Heart right ventricle (tissue), 16 donors: ENCODE measurements at regions not wholly inside any gene's neighbourhood (a gene's known extent, or its start where the extent isn't known, plus 50 kb on each side); places are given as distances from the start of the nearest gene placed in this dataset.

Experiments
- ATAC-seq, 8 donors: fragments of 200-7000 bp; cut with Tn5 transposase; one replicate each; pipeline ENCODE4 v1.9.1; 2020; ENCODE audit warnings: mild to moderate bottlenecking in 8 of 8, moderate library complexity in 8 of 8, moderate number of reproducible peaks in 1 of 8
- DNase-seq, 2 donors: peaks; one replicate each; pipeline ENCODE4 v3.0.0-alpha.2; 2020
- H3K27ac ChIP-seq, 10 donors: fragments of 200-600 bp; sonication (generic) in 2 of 10; one replicate each; pipeline versions ENCODE4 v1.5.0 to v1.8.0; 2020 to 2022; ENCODE audit warnings: mild to moderate bottlenecking in 3 of 10
- H3K27me3 ChIP-seq, 7 donors: fragments of 200-600 bp; one replicate each; pipeline ENCODE4 v1.8.0; 2021 to 2022; ENCODE audit warnings: mild to moderate bottlenecking in 2 of 7
- H3K36me3 ChIP-seq, 9 donors: fragments of 200-600 bp; sonication (generic) in 1 of 9; one replicate each; pipeline versions ENCODE4 v1.5.0 to v1.8.0; 2020 to 2022; ENCODE audit warnings: mild to moderate bottlenecking in 2 of 9
- H3K4me1 ChIP-seq, 9 donors: fragments of 200-600 bp; sonication (generic) in 1 of 9; one replicate each; pipeline versions ENCODE4 v1.5.0 to v1.8.0; 2020 to 2022; ENCODE audit warnings: mild to moderate bottlenecking in 4 of 9
- H3K4me3 ChIP-seq, 10 donors: fragments of 200-600 bp; sonication (generic) in 2 of 10; one replicate each; pipeline versions ENCODE4 v1.5.0 to v1.8.0; 2020 to 2022; ENCODE audit warnings: mild to moderate bottlenecking in 7 of 10, moderate library complexity in 2 of 10
- H3K9me3 ChIP-seq, 11 donors: fragments of 200-600 bp in 10 of 11; sonication (generic) in 2 of 11; one replicate each; pipeline versions ENCODE4 v1.5.0 to v1.8.0; 2013 to 2022; ENCODE audit warnings: mild to moderate bottlenecking in 2 of 11, control low read depth in 1 of 11, moderate library complexity in 1 of 11
- WGBS, 2 donors: extraction: QIAGEN DNeasy Blood & Tissue Kit; methylation state at CpG; one replicate each; pipeline ENCODE4 v1.1.7; 2013; ENCODE audit warnings: inconsistent platforms in 1 of 2; 5-methylcytosine and 5-hydroxymethylcytosine counted together
- intact Hi-C, 10 donors: fragments of 100-400 bp; cut with DNase I; formaldehyde crosslinking; loops; one replicate each; pipeline versions ENCODE4 v1.11.1 to v1.14.2; 2022
- TF ChIP-seq, protein P1 (sequence below), 9 donors: fragments of 200-600 bp; sonication (generic) in 2 of 9; IDR thresholded peaks; one replicate each; pipeline versions ENCODE4 v1.5.0 to v1.8.0; 2021 to 2022; ENCODE audit warnings: antibody characterized with exemption in 9 of 9, mild to moderate bottlenecking in 5 of 9, moderate library complexity in 1 of 9
- donor health status: Arrhythmogenic right ventricular cardiomyopathy.
- donor health status: ischemic (EF 13 %, LVEDD 7.1; RV severe dilation, severe dysfunction).
- donor health status: healthy with polysubstance abuse.
- donor health status: DM: no; HTN: yes; CAD: no.
- donor health status: DM: no; HTN: no; CAD: no.
- donor health status: ischemic (EF 25% LVEDD 6.9; RV normal size, moderate dysfunction).
- donor health status: ischemic (EF 25% LVEDD 5.7; RV mildly dilated, moderate dysfunction).
- donor health status: healthy.
- donor health status: DM: yes; HTN: yes; CAD: no.
- donor health status: Ischemic cardiomyopathy.
- donor health status: ischemic (EF 35%, LVEDD 5.7; RV mildly dilated, moderate dysfunction).
- donor health status: nonischemic (EF 11% LVEDD 7.7; RV severe dilation, severe dysfunction).
- donor health status: DM: yes; HTN: yes; CAD: no.
- donor health status: PGD.
- donor health status: ischemic (EF 29% LVEDD 5.4; RV normal size, mild dysfunction).
- donor health status: nonischemic (EF 23%, LVEDD 6.1; RV moderate dilation, normal function).

DNA sequence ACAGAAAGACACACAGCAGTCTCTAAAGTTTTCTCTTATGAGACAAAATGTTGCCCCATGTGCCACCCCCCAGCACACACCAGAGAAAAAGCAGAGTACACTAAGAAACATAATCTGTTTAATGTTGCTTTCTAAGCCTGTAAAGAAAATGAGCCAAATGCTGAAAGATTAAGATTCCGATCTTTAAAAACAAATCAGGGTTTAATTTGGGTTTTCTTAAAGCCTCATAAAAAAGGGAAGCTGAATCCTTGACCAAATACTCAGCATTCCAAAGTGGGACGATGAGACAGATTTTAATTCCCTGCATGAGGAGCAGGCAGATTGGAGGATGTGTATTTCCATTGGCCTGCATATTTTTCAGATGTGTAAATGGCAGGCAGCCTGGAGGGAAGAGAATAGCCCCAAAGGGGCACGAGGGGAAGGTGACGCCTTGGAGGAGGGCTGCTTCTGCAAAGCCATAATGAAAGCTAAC, 118.4 kb downstream of the COPRS start:
- Histone ChIP-seq H3K9me3 (peaks cover 0 to 8% (median 0%) of the 10 kb centered on the region in 11 donors), H3K36me3 (no peaks in the 10 kb centered on the region), H3K27me3 (no peaks in the 10 kb centered on the region), H3K4me3 (no peak overlapping the region), H3K27ac (peak overlapping the region in 8 of 10 donors; percentile 1 to 79 (median 60)), H3K4me1 (peaks cover 7 to 65% (median 48%) of the 10 kb centered on the region in 9 donors)
- TF ChIP-seq, protein P1, sequence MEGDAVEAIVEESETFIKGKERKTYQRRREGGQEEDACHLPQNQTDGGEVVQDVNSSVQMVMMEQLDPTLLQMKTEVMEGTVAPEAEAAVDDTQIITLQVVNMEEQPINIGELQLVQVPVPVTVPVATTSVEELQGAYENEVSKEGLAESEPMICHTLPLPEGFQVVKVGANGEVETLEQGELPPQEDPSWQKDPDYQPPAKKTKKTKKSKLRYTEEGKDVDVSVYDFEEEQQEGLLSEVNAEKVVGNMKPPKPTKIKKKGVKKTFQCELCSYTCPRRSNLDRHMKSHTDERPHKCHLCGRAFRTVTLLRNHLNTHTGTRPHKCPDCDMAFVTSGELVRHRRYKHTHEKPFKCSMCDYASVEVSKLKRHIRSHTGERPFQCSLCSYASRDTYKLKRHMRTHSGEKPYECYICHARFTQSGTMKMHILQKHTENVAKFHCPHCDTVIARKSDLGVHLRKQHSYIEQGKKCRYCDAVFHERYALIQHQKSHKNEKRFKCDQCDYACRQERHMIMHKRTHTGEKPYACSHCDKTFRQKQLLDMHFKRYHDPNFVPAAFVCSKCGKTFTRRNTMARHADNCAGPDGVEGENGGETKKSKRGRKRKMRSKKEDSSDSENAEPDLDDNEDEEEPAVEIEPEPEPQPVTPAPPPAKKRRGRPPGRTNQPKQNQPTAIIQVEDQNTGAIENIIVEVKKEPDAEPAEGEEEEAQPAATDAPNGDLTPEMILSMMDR (IDR thresholded peaks at IDR 0.05), result no peak
- ATAC-seq, result no peak
- intact Hi-C loops, result loop anchor here in 1 of 10 donors (5.0 kb wide), 1 partner anchor 43 kb away; no protein-coding TSS in a partner anchor
- DNase-seq, result no peak
- WGBS, 2 donors, result 36 to 45% methylated on average over 4 of the region's 4 CpGs

DNA sequence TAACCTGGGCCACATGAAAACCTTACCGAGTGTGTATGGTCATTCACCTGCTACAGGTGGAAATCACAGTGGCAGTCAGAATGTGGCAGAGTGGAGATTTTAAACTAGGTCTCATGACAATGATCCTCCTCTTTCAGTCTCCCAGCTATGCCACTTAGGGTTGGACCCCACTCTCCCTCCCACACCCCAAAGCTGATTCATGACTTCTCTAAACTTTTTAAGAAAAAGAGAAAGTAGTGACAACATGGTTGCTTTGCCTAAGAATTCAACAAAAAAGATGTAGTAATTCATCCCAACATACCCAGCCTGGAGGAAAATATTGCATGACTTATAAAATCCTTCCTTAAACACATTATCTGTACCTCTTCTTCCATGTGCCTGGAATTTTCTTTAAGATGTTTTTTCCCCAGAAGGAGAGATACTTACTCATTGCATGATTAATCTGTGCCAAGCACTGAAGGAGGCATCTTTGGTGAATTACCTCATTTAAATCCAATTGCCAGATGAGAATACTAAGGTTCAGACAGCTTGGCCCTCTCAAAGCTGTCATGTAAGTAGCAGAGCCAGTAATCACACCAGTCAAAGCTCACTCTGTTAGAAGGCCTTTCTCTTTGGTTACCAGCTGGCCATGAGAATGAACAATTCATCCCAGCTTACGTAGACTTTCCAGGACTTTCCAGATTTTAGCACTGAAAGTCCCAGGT, 119.9 kb downstream of the COPRS start:
- no peaks in the 10 kb centered on the region for H3K36me3 ChIP-seq
- peak in 7 of 8 donors; percentile 28 to 78 (median 51) for ATAC-seq
- peak overlapping the region in 9 of 10 donors; percentile 57 to 79 (median 69) for H3K27ac ChIP-seq
- no peak overlapping the region for H3K4me3 ChIP-seq
- DNase-seq, result no peak
- H3K4me1 ChIP-seq, result peaks cover 7 to 50% (median 37%) of the 10 kb centered on the region in 9 donors
- TF ChIP-seq, protein P1 (IDR thresholded peaks at IDR 0.05), result no peak
- 74 to 86% methylated on average over 2 of the region's 2 CpGs for WGBS, 2 donors
- intact Hi-C loops, result loop anchor here in 3 of 10 donors (1.0 to 5.0 kb wide), 5 partner anchors 42 to 180 kb away; no protein-coding TSS in a partner anchor
- no peaks in the 10 kb centered on the region for H3K27me3 ChIP-seq
- H3K9me3 ChIP-seq, result peaks cover 0 to 8% (median 0%) of the 10 kb centered on the region in 11 donors

DNA sequence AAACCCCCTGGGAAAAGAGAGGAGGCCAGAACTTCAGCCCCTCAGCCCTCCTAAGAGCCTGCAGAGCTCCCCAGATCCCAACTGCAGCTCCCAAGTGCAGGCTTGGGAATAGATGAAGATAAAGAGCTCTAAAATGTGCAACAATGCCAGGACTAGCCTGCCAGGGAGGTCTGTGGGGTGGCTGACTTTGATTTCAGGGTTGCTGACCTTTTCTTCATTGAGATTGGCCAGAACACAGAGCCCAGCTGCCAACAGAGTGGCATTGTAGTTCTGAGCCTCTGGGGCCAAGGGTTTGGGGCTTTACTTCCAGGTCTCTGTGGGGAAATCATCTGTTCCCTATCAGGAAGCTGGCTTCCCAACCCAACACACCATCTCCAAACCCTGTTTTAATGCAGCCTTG, 120.6 kb downstream of the COPRS start:
- TF ChIP-seq, protein P1 (IDR thresholded peaks at IDR 0.05), result no peak
- H3K4me1 ChIP-seq, result peaks cover 5 to 43% (median 31%) of the 10 kb centered on the region in 9 donors
- H3K36me3 ChIP-seq, result no peaks in the 10 kb centered on the region
- H3K27ac ChIP-seq, result peak overlapping the region in 9 of 10 donors; percentile 57 to 79 (median 69)
- no peaks in the 10 kb centered on the region for H3K27me3 ChIP-seq
- ATAC-seq (peak in 7 of 8 donors; percentile 60 to 89 (median 76)), DNase-seq (peak; percentile 23 to 45)
- peaks cover 0 to 8% (median 0%) of the 10 kb centered on the region in 11 donors for H3K9me3 ChIP-seq
- intact Hi-C loops, result loop anchor here in 3 of 10 donors (1.0 to 5.0 kb wide), 5 partner anchors 41 to 180 kb away; no protein-coding TSS in a partner anchor
- no peak overlapping the region for H3K4me3 ChIP-seq

DNA sequence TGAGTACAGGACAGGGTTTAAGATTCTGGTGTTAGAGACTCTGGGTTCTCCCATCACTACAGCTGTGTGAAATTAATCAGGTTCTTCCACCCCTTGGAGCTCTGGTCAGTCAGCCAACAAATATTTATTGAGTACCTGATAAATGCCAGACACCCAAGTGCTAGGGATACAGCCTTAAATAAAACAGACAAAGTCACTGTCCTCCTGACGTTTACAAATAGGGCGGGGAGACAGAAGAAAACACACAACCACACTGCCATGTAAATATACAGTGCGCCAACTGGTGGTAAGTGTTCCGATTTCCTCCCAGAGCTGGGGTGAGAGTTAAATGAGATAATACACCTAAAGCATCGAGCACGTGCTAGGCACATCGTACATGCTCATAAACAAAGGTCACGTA, 121.0 kb downstream of the COPRS start:
- H3K9me3 ChIP-seq, result peaks cover 0 to 8% (median 0%) of the 10 kb centered on the region in 11 donors
- peak overlapping the region in 8 of 10 donors; percentile 57 to 79 (median 69) for H3K27ac ChIP-seq
- peaks cover 3 to 39% (median 27%) of the 10 kb centered on the region in 9 donors for H3K4me1 ChIP-seq
- DNase-seq (no peak), ATAC-seq (peak in 7 of 8 donors; percentile 39 to 64 (median 47))
- no peak overlapping the region for H3K4me3 ChIP-seq
- intact Hi-C loops, result loop anchor here in 3 of 10 donors (1.0 to 5.0 kb wide), 5 partner anchors 41 to 179 kb away; no protein-coding TSS in a partner anchor
- 53 to 54% methylated on average over 8 of the region's 8 CpGs for WGBS, 2 donors
- TF ChIP-seq, protein P1 (IDR thresholded peaks at IDR 0.05), result peak in 4 of 9 donors; percentile 7 to 36 (median 22)
- H3K36me3 ChIP-seq, result no peaks in the 10 kb centered on the region
- no peaks in the 10 kb centered on the region for H3K27me3 ChIP-seq
